Osteocyte (in vitro differentiated cells): ENCODE measurements at regions not wholly inside any gene's neighbourhood (a gene's known extent, or its start where the extent isn't known, plus 50 kb on each side); places are given as distances from the start of the nearest gene placed in this dataset.

ENCODE experiments used
- DNase-seq: peaks from one replicate; pipeline ENCODE4 v3.0.0; 2021; ENCODE audit warnings: mixed read lengths; ENCODE audit not compliant: unreplicated experiment; ENCODE audit errors: extremely low spot score
- H3K27ac Mint-ChIP-seq: one replicate; pipeline ENCODE4 v1.8.0; 2021; ENCODE audit warnings: mild to moderate bottlenecking, mixed read lengths; ENCODE audit not compliant: unreplicated experiment
- H3K27me3 Mint-ChIP-seq: one replicate; pipeline ENCODE4 v1.8.0; 2021; ENCODE audit warnings: mixed read lengths; ENCODE audit not compliant: unreplicated experiment
- H3K36me3 Mint-ChIP-seq: one replicate; pipeline ENCODE4 v1.8.0; 2021; ENCODE audit warnings: mixed read lengths; ENCODE audit not compliant: unreplicated experiment
- H3K4me1 Mint-ChIP-seq: one replicate; pipeline ENCODE4 v1.8.0; 2021; ENCODE audit warnings: mixed read lengths; ENCODE audit not compliant: unreplicated experiment
- H3K4me3 Mint-ChIP-seq: one replicate; pipeline ENCODE4 v1.8.0; 2021; ENCODE audit warnings: mild to moderate bottlenecking, moderate library complexity, mixed read lengths; ENCODE audit not compliant: unreplicated experiment
- H3K9me3 Mint-ChIP-seq: one replicate; pipeline ENCODE4 v1.8.0; 2021; ENCODE audit warnings: mixed read lengths; ENCODE audit not compliant: unreplicated experiment
- TF ChIP-seq, protein P1 (sequence below): fragments of 200-600 bp; sonication (generic); IDR thresholded peaks from 2 replicates; pipeline ENCODE4 v1.5.0; 2021; ENCODE audit warnings: antibody characterized with exemption, mild to moderate bottlenecking, moderate library complexity

DNA sequence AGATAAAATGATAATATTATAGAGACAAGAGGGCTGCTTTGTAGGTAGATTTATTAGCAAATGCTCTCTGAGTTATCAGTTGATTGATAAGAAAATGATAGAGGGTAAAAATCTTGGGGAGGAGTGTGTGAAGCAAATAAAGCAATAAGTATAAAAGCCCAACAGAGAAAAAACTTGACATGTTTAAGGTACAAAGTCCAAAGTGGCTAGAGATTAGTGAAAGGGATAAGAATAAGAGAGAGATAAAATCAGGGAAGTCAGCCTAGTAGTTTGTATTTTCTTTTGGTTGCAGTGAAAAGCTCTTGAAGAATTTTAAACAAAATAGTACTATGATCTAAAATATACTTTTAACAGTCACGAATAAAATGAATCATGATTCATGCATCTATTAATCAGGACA, 246.2 kb upstream of the LRIG3 start:
- Mint-ChIP-seq H3K27ac (peak overlapping the region; percentile 40), H3K27me3 (peaks cover 8% of the 10 kb centered on the region), H3K36me3 (no peaks in the 10 kb centered on the region), H3K4me3 (no peak overlapping the region), H3K9me3 (no peaks in the 10 kb centered on the region), H3K4me1 (peaks cover 31% of the 10 kb centered on the region)
- no peak for DNase-seq
- TF ChIP-seq, protein P1, sequence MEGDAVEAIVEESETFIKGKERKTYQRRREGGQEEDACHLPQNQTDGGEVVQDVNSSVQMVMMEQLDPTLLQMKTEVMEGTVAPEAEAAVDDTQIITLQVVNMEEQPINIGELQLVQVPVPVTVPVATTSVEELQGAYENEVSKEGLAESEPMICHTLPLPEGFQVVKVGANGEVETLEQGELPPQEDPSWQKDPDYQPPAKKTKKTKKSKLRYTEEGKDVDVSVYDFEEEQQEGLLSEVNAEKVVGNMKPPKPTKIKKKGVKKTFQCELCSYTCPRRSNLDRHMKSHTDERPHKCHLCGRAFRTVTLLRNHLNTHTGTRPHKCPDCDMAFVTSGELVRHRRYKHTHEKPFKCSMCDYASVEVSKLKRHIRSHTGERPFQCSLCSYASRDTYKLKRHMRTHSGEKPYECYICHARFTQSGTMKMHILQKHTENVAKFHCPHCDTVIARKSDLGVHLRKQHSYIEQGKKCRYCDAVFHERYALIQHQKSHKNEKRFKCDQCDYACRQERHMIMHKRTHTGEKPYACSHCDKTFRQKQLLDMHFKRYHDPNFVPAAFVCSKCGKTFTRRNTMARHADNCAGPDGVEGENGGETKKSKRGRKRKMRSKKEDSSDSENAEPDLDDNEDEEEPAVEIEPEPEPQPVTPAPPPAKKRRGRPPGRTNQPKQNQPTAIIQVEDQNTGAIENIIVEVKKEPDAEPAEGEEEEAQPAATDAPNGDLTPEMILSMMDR = no peak

GRCh38 chr12:59164991-59165718, 244.9 kb upstream of the LRIG3 start:
- no peak for DNase-seq
- Mint-ChIP-seq H3K36me3 (no peaks in the 10 kb centered on the region), H3K4me1 (peaks cover 31% of the 10 kb centered on the region), H3K27me3 (peaks cover 8% of the 10 kb centered on the region), H3K4me3 (no peak overlapping the region), H3K9me3 (no peaks in the 10 kb centered on the region), H3K27ac (peak overlapping the region; percentile 49)
- TF ChIP-seq, protein P1 = peak; percentile 66

- H3K4me1 Mint-ChIP-seq = peaks cover 34% of the 10 kb centered on the region
- TF ChIP-seq, protein P1 = no peak
- no peaks in the 10 kb centered on the region for H3K9me3 Mint-ChIP-seq
- H3K27me3 Mint-ChIP-seq = peaks cover 8% of the 10 kb centered on the region
- DNase-seq = no peak
- no peaks in the 10 kb centered on the region for H3K36me3 Mint-ChIP-seq
- no peak overlapping the region for H3K27ac Mint-ChIP-seq
- H3K4me3 Mint-ChIP-seq = no peak overlapping the region
Measured at GRCh38 chr12:59164226-59164625, 243.9 kb upstream of the LRIG3 start.

- Mint-ChIP-seq H3K4me1 (peaks cover 38% of the 10 kb centered on the region), H3K4me3 (no peak overlapping the region), H3K36me3 (peaks cover 9% of the 10 kb centered on the region), H3K27me3 (no peaks in the 10 kb centered on the region), H3K9me3 (peaks cover 14% of the 10 kb centered on the region), H3K27ac (peak overlapping the region; percentile 87)
- TF ChIP-seq, protein P1 = no peak
- DNase-seq = no peak
Measured at GRCh38 chr12:59158681-59159080, 238.4 kb upstream of the LRIG3 start.

- Mint-ChIP-seq H3K4me3 (no peak overlapping the region), H3K36me3 (peaks cover 12% of the 10 kb centered on the region)
Measured at GRCh38 chr12:59158066-59158465, 237.8 kb upstream of the LRIG3 start.

More at GRCh38 chr12:59158066-59158465, 237.8 kb upstream of the LRIG3 start:
- Mint-ChIP-seq H3K4me1 (peaks cover 35% of the 10 kb centered on the region), H3K27ac (peak overlapping the region; percentile 87), H3K27me3 (no peaks in the 10 kb centered on the region), H3K9me3 (peaks cover 14% of the 10 kb centered on the region)
- TF ChIP-seq, protein P1 = no peak
- DNase-seq = no peak
